CD4-positive, alpha-beta T cell treated with Interleukin-15 for 1 hour (primary cell): ENCODE measurements at regions not wholly inside any gene's neighbourhood (a gene's known extent, or its start where the extent isn't known, plus 50 kb on each side); places are given as distances from the start of the nearest gene placed in this dataset.
A peak's percentile ranks its signal among the peaks of the same experiment; 100 is the strongest.
"Not testable (repeated sequence)": the region's sequence is repeated elsewhere in the genome, so short reads cannot be mapped to it uniquely, and the experiment has no call there.

Experiments used
- DNase-seq: peaks from one replicate; pipeline ENCODE4 v3.0.0-alpha.2; 2020

DNA sequence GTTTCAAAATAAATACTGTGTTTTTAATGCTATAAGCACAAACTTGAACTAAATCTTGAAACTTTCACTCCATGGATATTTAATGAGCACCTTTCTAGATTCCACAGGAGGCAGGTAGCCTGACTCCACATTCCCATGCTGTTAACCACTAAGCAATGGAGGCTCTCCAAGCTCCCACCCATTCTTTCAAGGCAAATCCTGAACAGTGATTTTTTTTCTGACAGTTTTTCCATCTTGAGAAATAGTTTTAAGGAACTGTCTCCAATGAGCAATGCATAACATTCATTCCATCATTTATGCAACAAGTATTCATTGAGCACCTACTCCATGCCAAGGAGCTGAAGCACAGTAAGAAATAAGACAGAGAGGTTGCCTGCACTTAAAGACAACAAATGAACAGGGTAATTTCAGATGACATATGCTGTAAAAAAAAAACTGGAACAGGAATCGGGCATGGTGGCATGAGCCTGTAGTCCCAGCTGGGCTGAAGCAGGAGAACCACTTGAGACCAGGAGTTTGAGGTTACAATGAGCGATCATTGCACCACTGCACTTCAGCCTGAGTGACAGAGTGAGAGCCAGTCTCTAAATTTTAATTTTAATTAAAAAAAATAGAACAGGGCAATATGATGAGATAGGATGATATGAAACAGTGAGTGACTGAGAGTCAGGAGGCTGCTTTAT, 102.3 kb upstream of the CPSF6 start:
- no peak for DNase-seq

DNA sequence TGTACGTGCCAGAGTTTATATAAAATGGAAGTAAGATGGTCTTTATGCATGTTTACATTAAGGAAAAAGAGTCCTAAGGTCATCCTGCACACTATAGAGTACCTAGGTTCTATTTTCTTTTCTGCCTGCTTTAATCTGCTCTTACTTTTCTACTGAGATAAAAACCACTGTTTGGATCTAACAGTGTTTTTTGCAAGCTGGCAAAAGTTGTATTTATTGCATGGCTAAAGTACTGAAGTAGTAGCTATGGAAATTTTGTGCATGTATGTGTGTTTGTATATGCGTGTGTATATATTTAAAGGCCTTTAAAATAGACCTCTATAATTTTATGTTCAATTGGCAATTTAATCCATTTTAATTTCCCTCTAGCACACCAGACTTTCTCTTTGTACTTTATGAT, 98.3 kb upstream of the CPSF6 start:
- no peak for DNase-seq

DNA sequence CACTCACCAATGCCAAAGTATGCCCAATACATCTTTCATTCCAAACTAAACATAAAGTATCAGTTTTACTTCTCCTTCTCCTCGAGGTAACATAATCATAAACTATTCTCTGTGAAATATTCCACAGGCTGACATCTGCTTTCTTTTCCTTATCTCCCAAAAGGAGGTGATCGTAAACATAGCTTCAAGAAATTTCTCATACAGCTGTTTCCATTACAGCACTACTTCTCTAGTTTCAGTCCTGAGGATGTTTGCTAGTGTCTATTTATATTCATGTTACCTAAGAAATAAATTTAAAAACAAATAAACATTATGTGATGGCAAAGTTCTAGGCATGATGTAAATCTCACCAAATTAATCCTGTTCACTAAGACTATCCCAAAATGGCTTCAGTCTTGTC, 90.1 kb upstream of the CPSF6 start:
- DNase-seq, result no peak

DNA sequence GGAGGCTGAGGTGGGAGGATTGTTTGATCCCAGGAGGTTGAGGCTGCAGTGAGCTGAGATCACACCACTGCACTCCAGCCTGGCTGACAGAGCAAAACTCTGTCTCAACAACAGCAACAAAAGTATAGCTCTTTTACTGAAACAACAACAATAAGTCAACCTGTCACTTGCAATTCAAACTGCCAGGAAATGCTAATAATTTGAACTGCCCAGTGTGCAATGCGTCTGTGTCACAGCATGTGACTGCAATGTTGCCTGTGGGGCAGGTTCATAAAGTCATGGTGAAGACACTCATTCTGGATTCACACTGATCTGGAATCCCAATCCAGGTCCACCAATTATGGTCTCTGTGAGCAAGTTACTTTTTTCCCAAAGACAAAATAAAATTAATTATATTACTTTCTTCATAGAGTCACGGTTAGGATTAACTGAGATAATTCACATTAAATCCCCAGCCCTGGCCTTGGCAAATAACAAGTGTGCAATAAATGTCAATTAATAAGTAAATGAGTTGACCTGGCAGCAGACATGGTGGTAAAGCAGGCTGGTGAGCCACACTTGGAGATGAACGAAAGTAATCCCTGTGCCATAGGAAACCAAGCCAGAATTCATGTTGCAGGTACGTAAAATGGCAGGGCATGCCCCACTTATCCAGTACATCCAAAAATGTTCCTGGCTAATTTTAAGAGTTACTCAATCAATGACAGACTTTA, 89.1 kb upstream of the CPSF6 start:
- no peak for DNase-seq

DNA sequence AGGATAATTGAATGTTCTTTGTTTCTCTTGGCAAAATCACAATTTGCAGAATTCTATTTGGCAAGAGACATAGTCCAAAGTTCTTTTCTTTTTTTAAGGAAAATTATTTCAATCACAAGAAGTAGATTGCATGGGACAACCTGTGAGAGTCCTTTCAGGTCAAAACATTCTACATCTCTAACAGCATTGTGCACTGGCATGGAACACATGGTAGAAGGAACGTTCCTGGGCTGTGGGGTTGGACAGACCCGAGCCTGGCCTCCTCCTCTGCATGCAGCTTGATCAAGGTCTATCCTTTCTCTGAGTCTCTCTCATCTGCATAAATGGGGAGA, 88.6 kb upstream of the CPSF6 start:
- no peak for DNase-seq

DNA sequence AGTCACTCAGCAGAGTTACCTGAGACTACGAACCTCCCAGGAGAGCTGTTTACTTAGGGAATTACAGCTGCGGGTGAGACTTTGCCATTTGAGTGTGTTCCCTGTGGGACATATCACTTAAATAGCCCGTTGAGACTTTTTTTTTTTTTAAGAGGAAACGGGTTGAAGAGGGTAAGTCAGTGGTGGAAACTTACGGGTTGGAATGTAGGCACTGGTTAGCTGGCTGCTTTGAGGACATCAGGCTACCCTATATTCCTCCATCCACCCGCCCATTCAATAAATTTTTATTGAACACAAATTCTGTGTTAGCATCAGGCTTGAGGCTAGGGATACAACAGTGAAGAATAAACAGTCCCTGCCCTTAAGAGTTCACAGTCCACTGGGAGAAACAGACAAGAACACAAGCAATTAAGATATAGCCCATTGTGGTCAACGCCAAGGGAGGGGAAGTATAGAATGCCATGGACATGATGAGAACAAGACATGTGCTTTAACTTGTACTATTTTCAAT, 88.1 kb upstream of the CPSF6 start:
- no peak for DNase-seq

DNA sequence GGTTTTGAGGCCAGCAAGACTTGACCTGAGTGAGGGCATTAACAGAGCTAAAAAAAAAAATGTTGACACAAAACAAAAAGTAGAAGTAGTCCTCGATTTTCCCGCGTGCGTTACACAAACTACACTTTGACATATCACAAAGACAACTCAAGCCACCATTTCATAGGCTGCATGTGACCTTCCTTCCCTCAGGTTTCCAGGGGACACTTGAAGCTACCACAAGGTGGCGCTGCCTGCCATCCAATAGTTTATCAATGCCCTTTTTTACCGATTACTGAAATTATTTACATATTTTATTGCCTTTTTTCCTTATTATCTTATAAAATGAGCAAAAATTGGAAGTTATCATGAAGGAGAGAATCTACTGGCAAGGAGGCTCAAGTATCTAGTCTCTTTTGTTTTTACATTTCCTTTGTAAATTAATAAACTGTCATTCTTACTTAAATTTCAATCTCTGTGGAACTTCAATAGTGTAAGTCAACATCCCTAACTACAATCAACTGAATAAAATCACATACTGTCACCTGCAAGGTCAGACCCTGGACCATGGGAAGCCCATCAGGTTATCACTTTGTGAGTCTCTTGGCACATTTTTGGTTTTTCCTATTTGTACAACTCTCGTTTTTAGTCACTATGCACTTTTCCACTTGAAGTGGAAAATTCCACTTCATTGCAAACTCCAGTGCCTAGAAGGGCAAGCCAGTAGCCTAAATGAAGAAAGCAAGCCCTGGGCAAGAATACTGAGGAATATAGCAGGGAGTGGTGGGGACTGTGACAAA, 84.6 kb upstream of the CPSF6 start:
- DNase-seq, result peak; percentile 74

DNA sequence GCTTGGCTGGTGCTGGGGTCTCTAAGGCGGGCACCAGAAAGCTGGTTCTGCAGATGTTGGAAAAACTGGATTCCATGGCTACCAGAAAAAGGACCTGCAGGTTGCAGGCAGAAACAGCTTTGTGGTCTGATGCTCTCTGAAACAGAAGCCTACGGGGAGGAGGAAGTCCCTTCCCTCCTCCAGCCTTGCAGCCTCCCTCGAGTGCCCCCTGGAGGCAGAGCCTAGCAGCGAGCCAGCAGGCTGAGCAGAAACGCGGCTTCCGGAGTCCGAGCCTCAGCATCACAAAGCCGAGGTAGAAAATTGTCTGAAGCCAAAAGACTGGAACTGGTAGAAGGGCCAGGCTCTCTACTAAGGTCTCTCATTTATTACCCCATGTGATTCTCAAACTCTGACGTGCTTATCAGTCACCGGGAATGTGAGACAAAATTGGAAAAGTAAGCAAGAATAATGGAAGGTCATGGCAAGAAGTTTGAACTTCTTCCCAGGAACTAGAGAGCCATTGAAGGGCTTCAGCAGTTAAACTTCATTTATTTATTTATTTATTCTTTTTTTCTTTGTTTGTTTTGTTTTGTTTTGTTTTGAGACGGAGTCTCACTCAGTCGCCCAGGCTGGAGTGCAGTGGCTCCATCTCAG, 82.2 kb upstream of the CPSF6 start:
- peak; percentile 85 for DNase-seq

DNA sequence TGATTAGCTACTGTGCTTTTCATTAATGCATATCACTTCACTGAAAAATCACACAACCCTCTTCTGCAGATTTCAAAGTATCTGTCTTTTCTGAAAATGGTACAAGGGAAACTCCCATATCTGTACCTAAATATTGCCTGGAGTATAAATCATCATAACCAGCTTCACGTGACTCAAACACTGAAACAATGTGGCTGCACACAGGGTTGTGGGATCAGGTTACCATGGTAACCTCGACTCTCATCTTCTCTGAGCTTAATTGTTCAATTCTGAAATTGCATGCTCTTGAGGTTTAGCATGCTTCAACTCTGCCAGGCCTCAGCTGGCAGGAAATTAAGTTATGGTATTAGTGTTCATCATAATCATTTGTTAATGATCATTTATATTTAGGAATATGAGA, 77.5 kb upstream of the CPSF6 start:
- DNase-seq, result peak; percentile 24

DNA sequence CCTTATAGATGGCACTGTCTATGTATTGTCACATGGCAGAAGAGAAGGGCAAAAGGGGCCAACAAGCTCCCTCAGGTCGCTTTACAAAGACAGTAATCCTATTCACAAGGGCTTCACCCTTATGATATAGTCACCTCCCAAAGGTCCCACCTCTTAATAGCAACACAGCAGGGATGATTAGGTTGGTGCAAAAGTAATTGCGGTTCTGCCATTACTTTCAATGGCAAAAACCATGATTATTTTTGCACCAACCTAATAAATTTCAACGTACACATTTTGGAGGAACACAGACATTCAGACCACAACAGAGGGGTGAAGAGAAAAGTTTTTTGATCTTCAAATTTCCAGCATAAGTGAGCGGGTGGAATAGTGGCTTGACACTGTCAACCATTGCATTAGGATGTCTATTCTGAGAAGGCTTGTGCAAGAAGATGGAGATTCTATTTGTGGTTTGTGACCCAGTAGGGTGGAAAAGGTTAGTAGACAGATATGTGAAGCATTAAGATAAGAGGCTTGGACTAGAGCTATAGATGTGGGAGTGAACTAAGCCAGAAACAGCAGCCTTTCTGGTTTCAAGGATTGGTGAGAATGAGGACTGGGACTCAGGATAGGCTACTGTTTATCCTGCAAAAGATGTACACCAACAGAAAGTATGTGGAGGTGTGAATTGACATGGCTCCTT, 75.5 kb upstream of the CPSF6 start:
- no peak for DNase-seq

DNA sequence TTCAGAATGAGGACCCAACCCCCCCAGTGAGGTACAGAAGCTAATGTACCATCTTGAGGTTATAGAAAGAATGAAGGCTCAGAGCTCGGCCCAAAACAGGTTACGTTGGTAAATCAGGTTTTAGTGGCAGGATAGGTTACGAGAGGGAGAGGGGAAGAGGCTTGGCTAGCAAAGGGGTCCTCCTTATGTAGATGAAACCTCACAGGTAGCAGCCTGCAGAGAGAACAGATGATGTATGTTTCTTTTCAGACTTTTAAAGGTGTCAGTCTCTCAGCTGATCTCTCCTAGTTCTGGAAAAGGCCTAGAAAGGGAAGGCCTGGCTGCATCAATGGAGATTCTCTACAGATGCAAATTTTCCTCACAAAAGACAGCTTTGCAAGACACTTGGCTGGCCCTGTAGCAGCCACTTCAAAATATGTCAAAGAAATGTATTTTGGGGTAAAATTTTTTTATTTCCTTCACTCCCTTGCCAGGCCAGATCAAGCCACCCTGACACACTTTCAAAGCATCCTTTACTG, 71.7 kb upstream of the CPSF6 start:
- no peak for DNase-seq

DNA sequence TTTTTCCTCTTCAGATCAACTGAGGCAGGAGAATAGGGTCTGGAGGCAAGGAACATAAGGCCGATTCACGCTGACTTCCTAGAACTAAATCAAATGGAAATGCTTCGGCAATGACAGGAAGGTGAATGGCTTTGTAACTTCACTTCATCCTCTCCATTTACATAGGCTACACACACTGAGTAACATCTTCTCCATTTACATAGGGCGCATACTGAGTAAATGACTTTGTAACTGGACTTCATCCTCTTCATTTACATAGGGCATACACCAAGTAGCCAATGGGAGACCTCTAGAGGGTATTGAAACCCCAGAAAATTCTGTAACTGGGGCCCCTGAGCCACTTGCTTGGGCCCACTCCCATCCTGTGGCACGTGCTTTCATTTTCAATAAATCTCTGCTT, 71.0 kb upstream of the CPSF6 start:
- DNase-seq, result no peak

DNA sequence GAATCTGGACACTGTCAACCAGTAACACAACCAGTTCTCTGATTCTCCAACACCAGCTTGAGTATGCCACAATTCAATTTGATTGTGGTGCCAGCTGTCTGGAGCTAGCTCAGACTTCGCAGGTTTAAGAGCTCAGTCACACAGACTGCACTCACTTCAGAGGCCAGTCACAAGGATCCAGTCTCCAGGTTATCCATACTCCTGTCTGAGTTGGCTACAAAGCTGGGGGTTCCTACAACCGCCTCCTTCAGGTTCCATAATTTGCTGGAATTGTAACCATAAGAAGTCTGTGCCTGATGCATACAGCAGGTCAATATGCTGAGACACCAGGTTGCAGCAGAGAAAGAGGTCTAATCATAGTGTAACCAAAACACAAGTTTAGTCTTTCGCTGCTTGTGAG, 70.5 kb upstream of the CPSF6 start:
- DNase-seq, result no peak

DNA sequence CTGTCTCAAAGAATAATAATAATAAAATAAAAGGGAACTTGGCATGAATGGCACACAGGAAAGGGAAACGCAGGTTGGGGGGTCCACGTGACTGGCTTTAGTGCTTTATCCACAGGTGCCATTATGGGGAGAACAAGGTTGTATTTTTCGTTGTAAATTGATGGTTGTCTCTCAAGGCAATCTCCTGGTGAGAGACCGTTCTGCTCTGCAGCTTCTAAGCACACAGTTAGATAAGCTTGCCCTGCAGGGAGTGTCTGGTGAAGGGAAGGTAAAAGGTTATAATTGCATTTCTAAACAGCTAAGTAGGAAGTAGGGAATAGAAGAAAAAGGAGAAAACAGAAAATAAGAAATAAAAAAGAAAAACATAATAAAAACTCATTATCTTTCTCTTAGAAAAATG, 69.1 kb upstream of the CPSF6 start:
- no peak for DNase-seq

DNA sequence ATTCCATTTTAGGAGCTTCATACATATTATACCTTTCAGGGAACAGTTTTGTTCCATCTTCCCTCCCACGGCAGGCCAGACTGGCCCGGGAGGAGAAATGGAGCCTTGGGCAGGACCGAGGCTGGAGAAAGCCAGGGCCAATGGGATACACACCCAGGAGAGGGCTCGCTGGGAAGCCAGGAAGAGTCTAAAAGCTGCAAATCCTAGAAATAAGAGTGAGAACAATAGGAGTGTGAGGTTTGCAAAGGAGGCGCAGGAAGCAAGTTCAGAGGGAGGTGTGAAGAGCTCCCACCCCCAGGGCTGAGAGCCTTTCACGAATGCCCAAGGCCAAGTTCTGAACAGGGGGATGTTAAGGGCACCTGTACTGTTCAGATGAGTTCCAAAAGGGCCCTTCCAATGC, 67.5 kb upstream of the CPSF6 start:
- DNase-seq, result no peak

DNA sequence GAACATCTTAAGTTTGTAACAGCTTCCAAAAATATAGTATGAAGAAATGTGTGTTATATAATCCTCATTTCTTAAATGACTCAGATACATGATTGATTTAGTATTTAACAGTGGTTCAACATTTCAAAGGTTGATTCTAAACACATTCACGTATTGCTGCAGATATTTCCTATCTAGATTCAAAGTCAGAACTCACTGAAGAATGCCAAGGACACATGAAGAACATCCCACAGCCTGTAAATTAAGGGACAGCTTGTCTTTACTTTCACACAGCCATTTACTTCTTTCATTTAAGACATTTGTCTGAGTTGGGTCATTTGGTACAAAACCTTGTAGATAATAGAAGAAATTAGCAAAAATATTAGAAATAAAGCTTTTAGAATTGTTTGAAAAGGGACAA, 66.9 kb upstream of the CPSF6 start:
- no peak for DNase-seq

DNA sequence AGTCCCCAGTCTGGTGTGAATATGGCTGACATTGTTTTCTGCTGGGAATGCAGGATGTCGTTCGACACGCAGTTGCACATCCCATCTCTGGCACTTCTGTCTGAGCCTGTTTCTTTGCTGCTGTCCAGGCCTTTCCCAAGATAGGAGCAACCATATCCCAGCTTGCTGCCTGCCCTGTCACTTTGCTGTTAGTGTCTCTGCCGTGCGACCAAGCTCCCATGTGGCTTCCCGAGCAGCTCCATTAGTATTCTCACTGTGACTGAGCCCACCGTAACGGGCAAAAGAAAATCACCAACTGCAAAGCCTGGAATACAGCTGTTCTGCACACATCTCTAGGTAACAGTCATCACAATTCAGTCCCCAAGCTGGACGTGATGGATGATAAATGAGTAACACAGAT, 66.0 kb upstream of the CPSF6 start:
- DNase-seq, result no peak

DNA sequence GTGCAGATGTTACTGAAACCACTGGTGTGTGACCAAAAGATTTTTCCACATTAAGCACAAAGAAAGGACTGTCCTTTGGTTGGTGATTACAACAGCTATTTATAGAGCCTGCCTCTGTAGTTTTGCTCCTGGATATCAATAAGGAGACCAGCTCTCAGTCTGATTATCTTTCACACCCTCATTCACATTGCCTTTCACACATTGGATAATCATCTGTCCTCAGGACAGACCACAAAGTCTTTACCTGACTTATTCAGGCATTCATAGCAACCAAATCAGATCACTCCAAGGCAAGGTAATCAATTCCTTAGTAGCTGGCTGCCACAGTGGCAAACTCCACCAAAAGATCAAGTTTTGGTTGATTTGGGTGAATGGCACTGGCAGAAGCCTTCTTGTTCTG, 59.6 kb upstream of the CPSF6 start:
- DNase-seq, result no peak

DNA sequence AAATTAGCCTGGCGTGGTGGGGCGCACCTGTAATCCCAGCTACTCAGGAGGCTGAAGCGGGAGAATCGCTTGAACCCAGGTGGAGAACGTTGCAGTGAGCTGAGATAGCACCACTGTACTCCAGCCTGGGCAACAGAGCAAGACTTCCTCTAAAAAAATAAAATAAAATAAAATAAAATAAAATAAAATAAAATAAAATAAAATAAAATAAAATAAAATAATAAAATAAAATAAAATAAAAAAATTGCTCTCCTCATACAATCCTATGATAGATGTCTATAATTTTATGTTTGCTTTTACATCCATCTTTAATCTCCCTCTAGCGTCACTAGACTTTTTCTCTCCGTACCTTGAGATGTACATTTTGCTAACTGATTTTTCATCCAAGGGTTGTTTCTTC, 51.8 kb upstream of the CPSF6 start:
- DNase-seq, result not testable (repeated sequence)

DNA sequence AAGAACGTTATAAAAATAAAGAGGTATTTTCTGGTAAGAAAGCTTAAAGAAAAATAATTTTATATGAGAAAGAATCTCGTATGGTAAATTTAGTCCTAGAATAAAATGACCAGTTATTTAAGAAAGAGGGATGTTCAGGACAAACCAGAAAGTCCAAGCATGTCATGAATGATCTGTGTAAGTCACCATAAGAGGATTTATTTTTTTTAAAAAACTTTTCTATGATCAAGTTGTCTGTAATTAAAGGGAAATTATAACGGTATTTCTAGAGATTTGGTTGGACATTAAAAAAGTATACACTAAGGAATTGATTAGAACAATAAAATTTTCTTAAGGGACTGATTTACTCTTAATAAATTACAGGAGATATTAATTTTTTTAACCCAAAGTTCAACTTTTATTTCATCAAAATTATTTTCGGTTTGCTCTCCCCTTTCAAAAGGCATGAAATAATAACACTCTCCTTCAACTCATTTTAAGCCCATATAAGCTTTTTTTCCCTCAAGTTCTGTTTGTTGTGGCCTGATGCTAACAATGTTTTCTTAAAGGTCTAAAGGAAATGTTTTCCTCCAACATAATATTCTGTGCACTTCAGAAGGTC, 49.9 kb upstream of the CPSF6 start:
- no peak for DNase-seq
